ENCODE measurements at regions not wholly inside any gene's neighbourhood (a gene's known extent, or its start where the extent isn't known, plus 50 kb on each side); places are given as distances from the start of the nearest gene placed in this dataset.

DNA sequence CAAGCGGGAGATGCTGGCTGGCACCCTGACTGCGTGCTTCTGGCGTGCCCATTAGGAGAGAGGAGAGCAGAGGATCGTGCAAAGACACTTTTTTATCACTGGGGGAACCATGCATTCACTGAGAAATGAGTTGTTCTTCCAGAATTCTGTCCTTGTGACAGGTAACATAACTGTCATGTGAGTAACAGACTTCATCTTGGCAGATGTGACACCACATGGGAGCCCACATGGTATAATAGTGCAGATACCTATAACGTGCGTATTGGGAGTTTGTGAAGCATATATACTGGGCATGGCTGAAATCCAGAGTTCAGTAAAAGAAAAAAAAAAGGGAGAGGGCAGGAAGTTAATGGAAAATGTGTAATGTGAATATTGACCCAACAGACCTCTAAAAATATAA, 159.6 kb upstream of the BACE2 start:
- TF ChIP-seq, protein P1, sequence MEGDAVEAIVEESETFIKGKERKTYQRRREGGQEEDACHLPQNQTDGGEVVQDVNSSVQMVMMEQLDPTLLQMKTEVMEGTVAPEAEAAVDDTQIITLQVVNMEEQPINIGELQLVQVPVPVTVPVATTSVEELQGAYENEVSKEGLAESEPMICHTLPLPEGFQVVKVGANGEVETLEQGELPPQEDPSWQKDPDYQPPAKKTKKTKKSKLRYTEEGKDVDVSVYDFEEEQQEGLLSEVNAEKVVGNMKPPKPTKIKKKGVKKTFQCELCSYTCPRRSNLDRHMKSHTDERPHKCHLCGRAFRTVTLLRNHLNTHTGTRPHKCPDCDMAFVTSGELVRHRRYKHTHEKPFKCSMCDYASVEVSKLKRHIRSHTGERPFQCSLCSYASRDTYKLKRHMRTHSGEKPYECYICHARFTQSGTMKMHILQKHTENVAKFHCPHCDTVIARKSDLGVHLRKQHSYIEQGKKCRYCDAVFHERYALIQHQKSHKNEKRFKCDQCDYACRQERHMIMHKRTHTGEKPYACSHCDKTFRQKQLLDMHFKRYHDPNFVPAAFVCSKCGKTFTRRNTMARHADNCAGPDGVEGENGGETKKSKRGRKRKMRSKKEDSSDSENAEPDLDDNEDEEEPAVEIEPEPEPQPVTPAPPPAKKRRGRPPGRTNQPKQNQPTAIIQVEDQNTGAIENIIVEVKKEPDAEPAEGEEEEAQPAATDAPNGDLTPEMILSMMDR (IDR thresholded peaks at IDR 0.05; ENCODE audit: insufficient read depth, low read depth, low read length), result no peak
- DNase-seq (ENCODE audit: low read depth), result no peak
- no peak overlapping the region for H3K4me3 ChIP-seq (ENCODE audit: low read depth, low read length)

DNA sequence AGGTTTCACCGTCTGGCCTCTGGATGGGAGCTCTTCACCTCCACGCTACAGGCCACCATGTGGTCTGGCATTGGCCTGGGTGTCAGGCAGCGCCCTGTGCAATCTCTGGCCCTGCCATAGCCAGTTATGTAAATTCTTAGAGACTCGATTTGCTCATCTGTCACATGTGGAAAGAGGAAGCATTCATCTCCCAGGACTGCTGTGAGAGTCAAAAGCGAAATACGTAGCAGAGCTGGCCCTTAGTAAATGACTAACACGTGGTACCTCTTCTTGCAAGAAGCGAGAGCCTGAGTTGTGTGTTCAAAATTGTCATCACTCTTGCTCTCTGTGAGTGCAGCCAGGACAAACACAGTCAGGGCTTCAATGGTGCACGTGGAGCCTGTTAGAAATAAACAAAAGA, 159.0 kb upstream of the BACE2 start:
- TF ChIP-seq, protein P1 (IDR thresholded peaks at IDR 0.05; ENCODE audit: insufficient read depth, low read depth, low read length), result no peak
- no peak for DNase-seq (ENCODE audit: low read depth)
- H3K4me3 ChIP-seq (ENCODE audit: low read depth, low read length), result no peak overlapping the region

DNA sequence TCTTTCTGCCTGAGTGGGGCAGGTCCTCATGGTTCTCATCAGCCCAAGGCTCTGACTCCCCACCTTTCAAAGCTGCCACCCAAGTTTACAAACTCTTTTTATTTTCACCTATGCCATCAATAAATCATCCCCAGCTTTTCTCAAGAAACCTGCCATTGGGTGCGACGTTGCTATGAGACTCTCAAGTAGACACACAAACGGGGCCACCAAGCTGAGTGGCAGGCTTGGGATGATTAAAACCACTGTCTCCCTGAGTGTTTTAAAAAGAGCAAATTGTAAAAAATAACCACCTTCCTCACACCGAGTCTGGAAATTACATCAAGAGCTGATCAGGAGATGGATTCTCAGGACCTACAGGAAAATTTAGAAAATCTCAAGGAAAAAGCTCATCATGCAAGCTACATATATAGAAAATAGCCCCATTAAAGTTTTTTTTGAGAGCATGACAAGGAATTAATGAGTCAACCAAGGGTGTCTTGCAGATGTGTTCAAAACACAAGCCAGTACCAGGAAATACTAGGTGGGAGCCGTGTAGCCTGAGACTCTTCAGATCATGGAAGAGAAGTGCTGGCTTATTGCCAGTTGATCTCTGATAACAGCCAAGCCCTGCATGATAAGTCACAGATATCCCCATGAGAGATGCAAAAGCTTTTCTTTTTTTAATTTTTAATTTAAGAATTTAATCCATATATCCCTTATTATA, 158.4 kb upstream of the BACE2 start:
- no peak overlapping the region for H3K4me3 ChIP-seq (ENCODE audit: low read depth, low read length)
- TF ChIP-seq, protein P1 (IDR thresholded peaks at IDR 0.05; ENCODE audit: insufficient read depth, low read depth, low read length), result no peak
- DNase-seq (ENCODE audit: low read depth), result no peak

DNA sequence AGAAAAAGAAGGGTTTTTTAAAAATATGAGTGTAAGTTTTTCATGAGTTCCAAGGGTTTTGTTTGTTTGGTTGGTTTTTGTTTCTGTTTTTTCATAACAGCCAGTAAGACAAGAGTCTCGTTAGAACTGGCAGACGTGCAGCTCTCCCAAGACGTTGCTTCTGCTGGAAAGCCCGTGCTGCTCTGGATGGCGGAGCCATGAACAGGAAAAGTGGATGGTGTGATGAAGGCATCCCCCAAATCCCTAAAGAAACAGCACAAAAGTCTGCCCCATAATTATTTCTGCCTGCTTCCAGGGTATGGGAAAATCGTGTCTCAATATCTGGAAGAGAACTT, 157.9 kb upstream of the BACE2 start:
- H3K4me3 ChIP-seq (ENCODE audit: low read depth, low read length), result no peak overlapping the region
- TF ChIP-seq, protein P1 (IDR thresholded peaks at IDR 0.05; ENCODE audit: insufficient read depth, low read depth, low read length), result no peak
- DNase-seq (ENCODE audit: low read depth), result no peak

DNA sequence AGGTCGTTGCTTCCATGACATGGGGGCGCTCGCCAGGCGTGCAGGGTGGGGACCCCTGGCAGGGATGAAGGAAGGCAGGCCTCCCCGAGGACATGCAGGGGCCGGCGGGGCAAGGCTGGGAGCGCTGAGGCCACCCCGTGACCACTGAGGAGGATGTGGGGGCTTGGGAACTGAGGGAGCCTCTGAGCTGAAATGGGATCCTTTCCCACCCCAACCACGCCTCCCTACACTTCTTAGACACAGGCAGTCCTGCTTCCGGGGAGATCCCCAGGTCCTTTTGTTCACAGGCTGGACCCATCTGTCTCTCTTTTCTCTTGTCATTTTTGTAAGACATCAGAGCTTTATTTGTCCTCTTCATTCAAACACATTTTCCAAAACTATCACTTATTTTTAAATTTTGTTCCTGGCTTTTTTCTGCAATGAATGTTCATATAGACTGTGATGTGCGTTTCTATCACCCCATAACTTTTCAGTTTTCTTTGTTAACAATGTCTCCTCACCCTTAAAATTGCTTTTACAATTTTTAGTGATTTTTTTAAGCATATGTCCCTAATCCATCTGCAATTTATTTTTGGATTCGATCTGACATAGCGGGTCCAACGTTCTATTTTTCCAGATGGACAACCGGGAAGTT, 156.7 kb upstream of the BACE2 start:
- DNase-seq (ENCODE audit: low read depth), result no peak
- H3K4me3 ChIP-seq (ENCODE audit: low read depth, low read length), result no peak overlapping the region
- TF ChIP-seq, protein P1 (IDR thresholded peaks at IDR 0.05; ENCODE audit: insufficient read depth, low read depth, low read length), result no peak

DNA sequence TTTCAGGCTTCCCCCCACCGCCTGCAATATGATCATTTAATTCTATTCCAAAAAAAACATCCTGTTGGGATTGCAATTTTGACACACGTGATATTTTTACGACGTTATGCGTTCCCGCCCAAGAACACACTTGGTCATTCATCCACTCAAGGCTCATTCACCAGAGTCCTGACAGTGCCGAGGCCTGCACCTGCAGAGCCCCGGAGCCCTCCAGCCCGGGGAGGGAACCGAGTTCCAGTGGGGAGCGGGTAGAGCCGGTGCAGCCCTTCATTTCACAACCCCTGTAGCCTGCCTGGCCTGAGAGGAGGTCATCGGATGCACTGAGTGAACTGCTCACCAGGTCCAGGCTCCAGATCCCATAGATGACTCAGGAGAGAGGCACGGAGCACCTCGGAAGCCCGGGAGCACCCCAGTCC, 156.0 kb upstream of the BACE2 start:
- TF ChIP-seq, protein P1 (IDR thresholded peaks at IDR 0.05; ENCODE audit: insufficient read depth, low read depth, low read length), result no peak
- DNase-seq (ENCODE audit: low read depth), result no peak
- no peak overlapping the region for H3K4me3 ChIP-seq (ENCODE audit: low read depth, low read length)

Data from fibroblast of villous mesenchyme (primary cell).